HL-60 (cell line): ENCODE measurements at regions not wholly inside any gene's neighbourhood (a gene's known extent, or its start where the extent isn't known, plus 50 kb on each side); places are given as distances from the start of the nearest gene placed in this dataset.

Source experiments
- DNase-seq, 2 experiments: peaks; one replicate each; pipeline ENCODE4 v3.0.0-alpha.2; 2010 to 2020; ENCODE audit warnings: low read depth in 1 of 2, low spot score in 1 of 2
- H3K27ac ChIP-seq: fragments of 250-450 bp; sonication (Bioruptor Pico); replicated peaks from 2 replicates; pipeline ENCODE4 v1.5.1; 2020; ENCODE audit warnings: mild to moderate bottlenecking, moderate library complexity
- H3K27me3 ChIP-seq: fragments of 250-450 bp; sonication (Bioruptor Pico); 2 replicates; pipeline ENCODE4 v1.5.1; 2021; ENCODE audit warnings: mild to moderate bottlenecking, moderate library complexity; ENCODE audit not compliant: insufficient read depth, poor library complexity, severe bottlenecking
- H3K4me3 ChIP-seq: replicated peaks from 2 replicates; pipeline ENCODE4 v1.5.1; 2011; ENCODE audit warnings: mild to moderate bottlenecking, control low read depth, low read length; ENCODE audit not compliant: insufficient read depth
- GABPA ChIP-seq: IDR thresholded peaks from 2 replicates; pipeline ENCODE4 v1.6.1; 2012; ENCODE audit warnings: low read depth
- POLR2AphosphoS5 ChIP-seq: IDR thresholded peaks from 2 replicates; pipeline ENCODE4 v1.6.1; 2012; ENCODE audit warnings: low read depth
- SPI1 ChIP-seq: IDR thresholded peaks from 2 replicates; pipeline ENCODE4 v1.6.1; 2012; ENCODE audit warnings: low read depth, mild to moderate bottlenecking, borderline replicate concordance
- TF ChIP-seq, protein P1 (sequence below): IDR thresholded peaks from 2 replicates; pipeline ENCODE4 v1.6.1; 2012; ENCODE audit warnings: low read depth; ENCODE audit not compliant: insufficient replicate concordance
- TF ChIP-seq, protein P2 (sequence below): IDR thresholded peaks from one replicate; pipeline ENCODE4 v1.5.1; 2011; ENCODE audit warnings: low read length, control low read depth, inconsistent platforms; ENCODE audit not compliant: insufficient read depth

DNA sequence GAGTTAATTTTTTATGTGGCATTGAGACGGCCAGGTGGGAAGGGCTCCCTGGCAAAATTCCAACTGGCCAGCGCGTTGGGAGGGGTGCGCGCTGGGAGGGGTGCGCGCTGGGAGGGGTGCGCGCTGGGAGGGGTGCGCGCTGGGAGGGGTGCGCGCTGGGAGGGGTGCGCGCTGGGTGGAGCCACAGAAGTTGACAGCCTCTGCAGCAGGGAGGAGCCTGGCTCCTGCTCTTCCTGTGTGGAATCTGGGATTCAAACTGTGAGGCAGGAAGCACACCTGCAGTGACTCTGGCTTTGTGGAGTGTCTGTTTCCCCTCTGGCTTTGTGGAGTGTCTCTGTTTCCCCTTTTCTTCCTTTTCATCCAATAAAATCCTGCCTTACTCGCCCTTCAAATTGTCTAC, 147.9 kb upstream of the CBLN2 start:
- Histone ChIP-seq H3K4me3 (no peak overlapping the region), H3K27me3 (no peaks in the 10 kb centered on the region), H3K27ac (no peak overlapping the region)
- TF ChIP-seq, protein P1, sequence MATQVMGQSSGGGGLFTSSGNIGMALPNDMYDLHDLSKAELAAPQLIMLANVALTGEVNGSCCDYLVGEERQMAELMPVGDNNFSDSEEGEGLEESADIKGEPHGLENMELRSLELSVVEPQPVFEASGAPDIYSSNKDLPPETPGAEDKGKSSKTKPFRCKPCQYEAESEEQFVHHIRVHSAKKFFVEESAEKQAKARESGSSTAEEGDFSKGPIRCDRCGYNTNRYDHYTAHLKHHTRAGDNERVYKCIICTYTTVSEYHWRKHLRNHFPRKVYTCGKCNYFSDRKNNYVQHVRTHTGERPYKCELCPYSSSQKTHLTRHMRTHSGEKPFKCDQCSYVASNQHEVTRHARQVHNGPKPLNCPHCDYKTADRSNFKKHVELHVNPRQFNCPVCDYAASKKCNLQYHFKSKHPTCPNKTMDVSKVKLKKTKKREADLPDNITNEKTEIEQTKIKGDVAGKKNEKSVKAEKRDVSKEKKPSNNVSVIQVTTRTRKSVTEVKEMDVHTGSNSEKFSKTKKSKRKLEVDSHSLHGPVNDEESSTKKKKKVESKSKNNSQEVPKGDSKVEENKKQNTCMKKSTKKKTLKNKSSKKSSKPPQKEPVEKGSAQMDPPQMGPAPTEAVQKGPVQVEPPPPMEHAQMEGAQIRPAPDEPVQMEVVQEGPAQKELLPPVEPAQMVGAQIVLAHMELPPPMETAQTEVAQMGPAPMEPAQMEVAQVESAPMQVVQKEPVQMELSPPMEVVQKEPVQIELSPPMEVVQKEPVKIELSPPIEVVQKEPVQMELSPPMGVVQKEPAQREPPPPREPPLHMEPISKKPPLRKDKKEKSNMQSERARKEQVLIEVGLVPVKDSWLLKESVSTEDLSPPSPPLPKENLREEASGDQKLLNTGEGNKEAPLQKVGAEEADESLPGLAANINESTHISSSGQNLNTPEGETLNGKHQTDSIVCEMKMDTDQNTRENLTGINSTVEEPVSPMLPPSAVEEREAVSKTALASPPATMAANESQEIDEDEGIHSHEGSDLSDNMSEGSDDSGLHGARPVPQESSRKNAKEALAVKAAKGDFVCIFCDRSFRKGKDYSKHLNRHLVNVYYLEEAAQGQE: no peak
- TF ChIP-seq GABPA (no peak), SPI1 (no peak), POLR2AphosphoS5 (no peak)
- TF ChIP-seq, protein P2, sequence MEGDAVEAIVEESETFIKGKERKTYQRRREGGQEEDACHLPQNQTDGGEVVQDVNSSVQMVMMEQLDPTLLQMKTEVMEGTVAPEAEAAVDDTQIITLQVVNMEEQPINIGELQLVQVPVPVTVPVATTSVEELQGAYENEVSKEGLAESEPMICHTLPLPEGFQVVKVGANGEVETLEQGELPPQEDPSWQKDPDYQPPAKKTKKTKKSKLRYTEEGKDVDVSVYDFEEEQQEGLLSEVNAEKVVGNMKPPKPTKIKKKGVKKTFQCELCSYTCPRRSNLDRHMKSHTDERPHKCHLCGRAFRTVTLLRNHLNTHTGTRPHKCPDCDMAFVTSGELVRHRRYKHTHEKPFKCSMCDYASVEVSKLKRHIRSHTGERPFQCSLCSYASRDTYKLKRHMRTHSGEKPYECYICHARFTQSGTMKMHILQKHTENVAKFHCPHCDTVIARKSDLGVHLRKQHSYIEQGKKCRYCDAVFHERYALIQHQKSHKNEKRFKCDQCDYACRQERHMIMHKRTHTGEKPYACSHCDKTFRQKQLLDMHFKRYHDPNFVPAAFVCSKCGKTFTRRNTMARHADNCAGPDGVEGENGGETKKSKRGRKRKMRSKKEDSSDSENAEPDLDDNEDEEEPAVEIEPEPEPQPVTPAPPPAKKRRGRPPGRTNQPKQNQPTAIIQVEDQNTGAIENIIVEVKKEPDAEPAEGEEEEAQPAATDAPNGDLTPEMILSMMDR: no peak
- DNase-seq: no peak

DNA sequence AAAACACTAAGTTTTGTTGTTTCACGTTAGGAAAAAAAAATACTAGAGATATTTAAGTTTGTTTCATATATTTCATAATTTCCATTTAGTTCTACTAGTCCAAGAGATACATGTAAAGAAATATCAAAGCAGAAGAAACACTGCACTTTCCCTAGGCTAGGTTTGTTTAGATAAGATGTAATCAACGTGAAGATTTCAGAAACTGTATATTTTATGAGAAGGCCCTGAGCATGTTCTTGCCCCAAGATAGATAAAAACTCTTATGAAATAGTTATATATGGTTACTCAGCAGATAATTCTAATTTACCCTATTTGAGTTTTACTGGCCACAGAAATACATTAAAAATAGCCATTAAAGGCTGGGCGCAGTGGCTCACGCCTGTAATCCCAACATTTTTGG, 143.6 kb upstream of the CBLN2 start:
- no peak overlapping the region for H3K4me3 ChIP-seq
- TF ChIP-seq, protein P1: no peak
- no peak for TF ChIP-seq POLR2AphosphoS5
- no peak for TF ChIP-seq SPI1
- TF ChIP-seq GABPA: no peak
- TF ChIP-seq, protein P2: no peak
- H3K27me3 ChIP-seq: no peaks in the 10 kb centered on the region
- no peak for DNase-seq
- no peak overlapping the region for H3K27ac ChIP-seq

DNA sequence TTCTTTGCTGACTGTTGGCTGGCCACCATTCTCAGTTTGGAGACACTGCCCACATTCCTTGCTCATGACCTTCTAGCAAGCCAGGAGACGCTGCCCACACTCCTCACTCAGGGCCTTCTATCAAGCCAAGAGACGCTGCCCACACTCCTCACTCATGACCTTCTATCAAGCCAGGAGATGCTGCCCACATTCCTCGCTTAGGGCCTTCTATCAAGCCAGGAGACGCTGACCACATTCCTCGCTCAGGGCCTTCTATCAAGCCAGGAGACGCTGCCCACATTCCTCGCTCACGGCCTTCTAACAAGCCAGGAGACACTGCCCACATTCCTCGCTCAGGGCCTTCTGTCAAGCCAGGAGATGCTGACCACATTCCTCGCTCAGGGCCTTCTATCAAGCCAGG, 131.3 kb upstream of the CBLN2 start:
- TF ChIP-seq GABPA (no peak), POLR2AphosphoS5 (no peak), SPI1 (no peak)
- TF ChIP-seq, protein P1: no peak
- TF ChIP-seq, protein P2: no peak
- Histone ChIP-seq H3K27me3 (no peaks in the 10 kb centered on the region), H3K4me3 (no peak overlapping the region), H3K27ac (no peak overlapping the region)
- DNase-seq: no peak
